ENCODE measurements at regions not wholly inside any gene's neighbourhood (a gene's known extent, or its start where the extent isn't known, plus 50 kb on each side); places are given as distances from the start of the nearest gene placed in this dataset.

- no peak for TF ChIP-seq CTCF (IDR thresholded peaks at IDR 0.05; ENCODE audit: borderline replicate concordance, control extremely low read depth, extremely low read depth, insufficient read depth, missing control alignments)
- DNase-seq (ENCODE audit: low spot score) = no peak
- in situ Hi-C loops (cut with MboI; ENCODE audit: low sequenced_read_pairs, unreplicated experiment) = no loop called here
Observed at GRCh38 chr5:144832416-144832815, 661.7 kb downstream of the KCTD16 start.

- DNase-seq (ENCODE audit: low spot score) = no peak
- in situ Hi-C loops (cut with MboI; ENCODE audit: low sequenced_read_pairs, unreplicated experiment) = no loop called here
- no peak for TF ChIP-seq CTCF (IDR thresholded peaks at IDR 0.05; ENCODE audit: borderline replicate concordance, control extremely low read depth, extremely low read depth, insufficient read depth, missing control alignments)
Observed at GRCh38 chr5:144831650-144832049, 661.0 kb downstream of the KCTD16 start.

- no peak for TF ChIP-seq CTCF (IDR thresholded peaks at IDR 0.05; ENCODE audit: borderline replicate concordance, control extremely low read depth, extremely low read depth, insufficient read depth, missing control alignments)
- in situ Hi-C loops (cut with MboI; ENCODE audit: low sequenced_read_pairs, unreplicated experiment) = no loop called here
- no peak for DNase-seq (ENCODE audit: low spot score)
Observed at GRCh38 chr5:144822503-144822902, 651.8 kb downstream of the KCTD16 start.

GRCh38 chr5:144820278-144820677 is 649.6 kb downstream of the KCTD16 start:
- in situ Hi-C loops (cut with MboI; ENCODE audit: low sequenced_read_pairs, unreplicated experiment) = no loop called here
- no peak for DNase-seq (ENCODE audit: low spot score)
- no peak for TF ChIP-seq CTCF (IDR thresholded peaks at IDR 0.05; ENCODE audit: borderline replicate concordance, control extremely low read depth, extremely low read depth, insufficient read depth, missing control alignments)

- TF ChIP-seq CTCF (IDR thresholded peaks at IDR 0.05; ENCODE audit: borderline replicate concordance, control extremely low read depth, extremely low read depth, insufficient read depth, missing control alignments) = no peak
- no peak for DNase-seq (ENCODE audit: low spot score)
- in situ Hi-C loops (cut with MboI; ENCODE audit: low sequenced_read_pairs, unreplicated experiment) = no loop called here
Observed at GRCh38 chr5:144815131-144815530, 644.5 kb downstream of the KCTD16 start.

- in situ Hi-C loops (cut with MboI; ENCODE audit: low sequenced_read_pairs, unreplicated experiment) = no loop called here
- DNase-seq (ENCODE audit: low spot score) = no peak
- no peak for TF ChIP-seq CTCF (IDR thresholded peaks at IDR 0.05; ENCODE audit: borderline replicate concordance, control extremely low read depth, extremely low read depth, insufficient read depth, missing control alignments)
Observed at GRCh38 chr5:144812763-144813162, 642.1 kb downstream of the KCTD16 start.

- in situ Hi-C loops (cut with MboI; ENCODE audit: low sequenced_read_pairs, unreplicated experiment) = no loop called here
- no peak for TF ChIP-seq CTCF (IDR thresholded peaks at IDR 0.05; ENCODE audit: borderline replicate concordance, control extremely low read depth, extremely low read depth, insufficient read depth, missing control alignments)
- no peak for DNase-seq (ENCODE audit: low spot score)
Observed at GRCh38 chr5:144800169-144800568, 629.5 kb downstream of the KCTD16 start.

All from GM13976 (cell line).